K562 (cell line): ENCODE measurements at regions not wholly inside any gene's neighbourhood (a gene's known extent, or its start where the extent isn't known, plus 50 kb on each side); places are given as distances from the start of the nearest gene placed in this dataset.

ENCODE experiments used
- ATAC-seq: fragments of 200-7000 bp; cut with Tn5 transposase; 3 replicates; pipeline ENCODE4 v1.9.1; 2020; ENCODE audit warnings: moderate library complexity
- BruUV-seq: library from RNA; stranded (reverse); fragments of 400-500 nt; replicated peaks from 2 replicates; lab custom pipeline; 2021; lab: Mats Ljungman, UMichigan
- CTCF ChIA-PET: fragments of 300-600 bp; formaldehyde crosslinking; extraction: SDS; loops from one replicate; lab custom pipeline; 2021; ENCODE audit warnings: low intra/inter-chr PET ratio; lab: Yijun Ruan, JAX
- POLR2A ChIA-PET: fragments of 300-600, 350-650 bp; sonication (Branson Sonifier 250); formaldehyde crosslinking; extraction: SDS; loops from one replicate; lab custom pipeline; 2021; ENCODE audit warnings: antibody characterized with exemption, inconsistent platforms; lab: Yijun Ruan, JAX
- DNase-seq, 4 experiments: peaks; one replicate each; pipeline versions ENCODE4 v3.0.0 to v3.0.0-alpha.2; 2011 to 2018; ENCODE audit warnings: low spot score in 3 of 4, mixed read lengths in 3 of 4; ENCODE audit errors: extremely low read depth in 1 of 4
- FAIRE-seq: peaks from 2 replicates; lab custom pipeline; 2011; peaks lifted over from hg19 to GRCh38; lab: Jason Lieb, UNC
- H2AFZ ChIP-seq: 2 replicates; pipeline ENCODE4 v1.6.0; 2011; ENCODE audit warnings: low read depth, low read length, control low read depth, inconsistent platforms
- H3K27ac ChIP-seq: fragments of 200-600 bp; 3 replicates; pipeline ENCODE4 v1.8.0; 2011; ENCODE audit warnings: low read depth, mild to moderate bottlenecking, control low read depth, inconsistent platforms, low read length, moderate library complexity, mixed read lengths; ENCODE audit errors: extremely low read depth
- H3K27me3 ChIP-seq, 2 experiments: fragments of 300-600 bp in 1 of 2; 2 replicates in 1 of 2; 3 replicates in 1 of 2; pipeline versions ENCODE4 v1.6.0 to v1.8.0; 2011; ENCODE audit warnings: inconsistent platforms in 2 of 2, low read length in 2 of 2, mild to moderate bottlenecking in 1 of 2, mixed read lengths in 1 of 2, moderate library complexity in 1 of 2; ENCODE audit not compliant: control insufficient read depth in 2 of 2, insufficient read depth in 2 of 2
- H3K36me3 ChIP-seq: fragments of 300-600 bp; 3 replicates; pipeline ENCODE4 v1.8.0; 2011; ENCODE audit warnings: mild to moderate bottlenecking, low read length, inconsistent platforms; ENCODE audit not compliant: control insufficient read depth, insufficient read depth
- H3K4me1 ChIP-seq, 2 experiments: fragments of 200-600 bp in 1 of 2; replicated peaks in 1 of 2; 2 replicates in 1 of 2; 3 replicates in 1 of 2; pipeline versions ENCODE4 v1.5.1 to v1.8.0; 2011; ENCODE audit warnings: inconsistent platforms in 2 of 2, low read length in 2 of 2, mild to moderate bottlenecking in 1 of 2, mixed read lengths in 1 of 2, moderate library complexity in 1 of 2; ENCODE audit not compliant: control insufficient read depth in 2 of 2, insufficient read depth in 2 of 2
- H3K4me2 ChIP-seq: 2 replicates; pipeline ENCODE4 v1.6.1; 2011; ENCODE audit warnings: low read length, control low read depth, inconsistent platforms, mixed read lengths; ENCODE audit not compliant: insufficient read depth
- H3K4me3 ChIP-seq: fragments of 200-600 bp; sonication (generic), shearing (Covaris generic); 2 replicates; pipeline ENCODE4 v1.5.1; 2016; ENCODE audit warnings: control low read depth, inconsistent platforms
- H3K79me2 ChIP-seq: fragments of 200-600 bp; 3 replicates; pipeline ENCODE4 v1.8.0; 2011; ENCODE audit warnings: low read length, inconsistent platforms; ENCODE audit not compliant: control insufficient read depth, insufficient read depth
- H3K9ac ChIP-seq, 2 experiments: 2 replicates each; pipeline versions ENCODE4 v1.6.0 to v1.6.1; 2011; ENCODE audit warnings: low read depth in 2 of 2, low read length in 2 of 2, control low read depth in 1 of 2, inconsistent platforms in 1 of 2, mild to moderate bottlenecking in 1 of 2, mixed read lengths in 1 of 2; ENCODE audit not compliant: insufficient read depth in 1 of 2
- H3K9me1 ChIP-seq: one replicate; pipeline ENCODE4 v1.6.0; 2011; ENCODE audit warnings: inconsistent platforms, mild to moderate bottlenecking, low read length, moderate library complexity; ENCODE audit not compliant: control insufficient read depth, insufficient read depth
- H3K9me3 ChIP-seq: replicated peaks from 2 replicates; pipeline ENCODE4 v1.5.1; 2011; ENCODE audit warnings: low read depth, low read length, inconsistent platforms; ENCODE audit not compliant: control insufficient read depth, insufficient read depth
- H4K20me1 ChIP-seq: replicated peaks from 2 replicates; pipeline ENCODE4 v1.6.1; 2011; ENCODE audit warnings: low read length, inconsistent platforms, mixed read lengths; ENCODE audit not compliant: control insufficient read depth, insufficient read depth
- ASH1L ChIP-seq: fragments of 450-650 bp; IDR thresholded peaks from 2 replicates; pipeline ENCODE4 v1.6.1; 2018; ENCODE audit warnings: borderline replicate concordance, mild to moderate bottlenecking, low read depth; ENCODE audit not compliant: partially characterized antibody
- CBFB ChIP-seq: sonication (generic); formaldehyde crosslinking; IDR thresholded peaks from 2 replicates; pipeline ENCODE4 v1.4.0; 2020; ENCODE audit warnings: mild to moderate bottlenecking, missing genetic modification reagents
- CC2D1A ChIP-seq: fragments of 450-650 bp; IDR thresholded peaks from 2 replicates; pipeline ENCODE4 v1.6.1; 2017; ENCODE audit warnings: mild to moderate bottlenecking
- GABPB1 ChIP-seq: sonication (generic); formaldehyde crosslinking; IDR thresholded peaks from 2 replicates; pipeline ENCODE4 v1.8.0; 2022; ENCODE audit warnings: mild to moderate bottlenecking, missing genetic modification reagents
- STAG1 ChIP-seq: sonication (generic); formaldehyde crosslinking; IDR thresholded peaks from 2 replicates; pipeline ENCODE4 v1.5.0; 2020; ENCODE audit warnings: missing genetic modification reagents, borderline replicate concordance
- ZNF764 ChIP-seq: fragments of 250-450 bp; sonication (Bioruptor Pico); IDR thresholded peaks from 2 replicates; pipeline ENCODE4 v1.4.0; 2020; ENCODE audit warnings: low read depth, mild to moderate bottlenecking, moderate library complexity
- WGBS: fragments of 100-300 bp; shearing (Covaris generic); methylation state at CpG from one replicate; pipeline ENCODE4 v1.1.6; 2016; ENCODE audit warnings: low coverage, mixed read lengths; ENCODE audit not compliant: insufficient coverage; ENCODE audit errors: missing lambda C conversion rate; 5-methylcytosine and 5-hydroxymethylcytosine counted together
- in situ Hi-C: fragments of 300-500 bp; cut with MboI; formaldehyde crosslinking; loops from 4 replicates; pipeline ENCODE4 v1.15.0; 2018; ENCODE audit warnings: inconsistent platforms, mixed read lengths
- intact Hi-C: fragments of 100-400 bp; cut with micrococcal nuclease; formaldehyde crosslinking; loops from 2 replicates; pipeline ENCODE4 v1.14.2; 2022
- TF ChIP-seq, protein P1 (sequence below): fragments of 450-650 bp; IDR thresholded peaks from 2 replicates; pipeline ENCODE4 v1.6.1; 2016
- TF ChIP-seq, protein P2 (sequence below): sonication (generic); formaldehyde crosslinking; IDR thresholded peaks from 2 replicates; pipeline ENCODE4 v1.8.1; 2023; ENCODE audit warnings: mild to moderate bottlenecking, missing genetic modification reagents

DNA sequence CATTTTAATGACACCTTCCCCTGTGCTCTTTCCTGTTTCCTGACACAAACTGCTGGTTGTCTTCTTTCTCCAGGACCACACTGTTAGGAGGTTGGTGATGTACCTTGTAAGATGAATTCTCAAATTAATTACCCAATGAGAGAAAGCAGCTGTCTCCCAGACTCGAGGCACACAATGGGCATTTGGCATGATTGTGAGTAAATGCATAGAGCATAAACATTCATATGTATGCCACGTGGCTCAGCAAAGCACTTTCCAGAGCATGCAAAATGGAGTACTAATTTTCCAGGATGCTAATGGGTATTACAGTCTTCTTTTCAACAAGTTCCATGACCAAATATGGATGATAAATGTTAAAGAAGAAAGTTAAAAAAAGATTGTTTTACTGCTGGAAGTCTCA lies 235.2 kb upstream of the KLHL29 start (continued):
- TF ChIP-seq, protein P1, sequence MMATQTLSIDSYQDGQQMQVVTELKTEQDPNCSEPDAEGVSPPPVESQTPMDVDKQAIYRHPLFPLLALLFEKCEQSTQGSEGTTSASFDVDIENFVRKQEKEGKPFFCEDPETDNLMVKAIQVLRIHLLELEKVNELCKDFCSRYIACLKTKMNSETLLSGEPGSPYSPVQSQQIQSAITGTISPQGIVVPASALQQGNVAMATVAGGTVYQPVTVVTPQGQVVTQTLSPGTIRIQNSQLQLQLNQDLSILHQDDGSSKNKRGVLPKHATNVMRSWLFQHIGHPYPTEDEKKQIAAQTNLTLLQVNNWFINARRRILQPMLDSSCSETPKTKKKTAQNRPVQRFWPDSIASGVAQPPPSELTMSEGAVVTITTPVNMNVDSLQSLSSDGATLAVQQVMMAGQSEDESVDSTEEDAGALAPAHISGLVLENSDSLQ = no peak
- no peak for TF ChIP-seq CC2D1A
- TF ChIP-seq GABPB1 (CRISPR knock-in tag) = no peak
- TF ChIP-seq STAG1 (CRISPR knock-in tag) = no peak

DNA sequence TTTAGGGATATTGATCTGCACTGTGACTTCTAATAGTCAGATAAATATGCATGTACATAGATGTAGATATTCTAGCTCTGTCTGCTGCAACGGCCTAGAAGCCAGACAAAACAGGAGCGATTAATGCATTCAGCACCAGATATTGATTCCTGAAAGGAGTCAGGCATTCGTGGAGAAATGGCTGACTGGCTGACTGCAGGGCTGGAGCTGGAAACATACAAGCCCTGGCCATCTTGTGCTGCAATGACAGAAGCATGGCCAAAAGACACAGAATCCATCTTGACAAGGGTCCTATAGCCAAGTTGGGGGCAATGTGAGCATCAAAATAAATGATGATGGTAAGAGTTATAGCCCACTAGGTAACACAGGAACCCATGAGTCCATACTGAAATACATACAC lies 231.5 kb upstream of the KLHL29 start:
- Histone ChIP-seq H3K4me1 (no peaks in the 10 kb centered on the region), H3K4me3 (no peak overlapping the region), H3K9me1 (no peaks in the 10 kb centered on the region), H3K36me3 (no peaks in the 10 kb centered on the region), H4K20me1 (no peaks in the 10 kb centered on the region), H2AFZ (no peak overlapping the region), H3K9ac (no peak overlapping the region), H3K27me3 (no peaks in the 10 kb centered on the region), H3K79me2 (no peaks in the 10 kb centered on the region), H3K9me3 (no peaks in the 10 kb centered on the region), H3K4me2 (no peak overlapping the region), H3K27ac (no peak overlapping the region)
- ChIA-PET POLR2A (no interaction called here), CTCF (no interaction called here)
- BruUV-seq = no TSS peak
- 0% methylated on average over 3 of the region's 3 CpGs for WGBS
- in situ Hi-C loops = no loop called here
- FAIRE-seq = no peak
- no peak for ATAC-seq
- intact Hi-C loops = no loop called here
- TF ChIP-seq CBFB (CRISPR knock-in tag) = no peak
- TF ChIP-seq ASH1L = no peak
- no peak for TF ChIP-seq ZNF764 (CRISPR knock-in tag)
- TF ChIP-seq, protein P2, sequence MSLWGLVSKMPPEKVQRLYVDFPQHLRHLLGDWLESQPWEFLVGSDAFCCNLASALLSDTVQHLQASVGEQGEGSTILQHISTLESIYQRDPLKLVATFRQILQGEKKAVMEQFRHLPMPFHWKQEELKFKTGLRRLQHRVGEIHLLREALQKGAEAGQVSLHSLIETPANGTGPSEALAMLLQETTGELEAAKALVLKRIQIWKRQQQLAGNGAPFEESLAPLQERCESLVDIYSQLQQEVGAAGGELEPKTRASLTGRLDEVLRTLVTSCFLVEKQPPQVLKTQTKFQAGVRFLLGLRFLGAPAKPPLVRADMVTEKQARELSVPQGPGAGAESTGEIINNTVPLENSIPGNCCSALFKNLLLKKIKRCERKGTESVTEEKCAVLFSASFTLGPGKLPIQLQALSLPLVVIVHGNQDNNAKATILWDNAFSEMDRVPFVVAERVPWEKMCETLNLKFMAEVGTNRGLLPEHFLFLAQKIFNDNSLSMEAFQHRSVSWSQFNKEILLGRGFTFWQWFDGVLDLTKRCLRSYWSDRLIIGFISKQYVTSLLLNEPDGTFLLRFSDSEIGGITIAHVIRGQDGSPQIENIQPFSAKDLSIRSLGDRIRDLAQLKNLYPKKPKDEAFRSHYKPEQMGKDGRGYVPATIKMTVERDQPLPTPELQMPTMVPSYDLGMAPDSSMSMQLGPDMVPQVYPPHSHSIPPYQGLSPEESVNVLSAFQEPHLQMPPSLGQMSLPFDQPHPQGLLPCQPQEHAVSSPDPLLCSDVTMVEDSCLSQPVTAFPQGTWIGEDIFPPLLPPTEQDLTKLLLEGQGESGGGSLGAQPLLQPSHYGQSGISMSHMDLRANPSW = no peak
- DNase-seq = no peak
